Osteocyte (in vitro differentiated cells): ENCODE measurements at regions not wholly inside any gene's neighbourhood (a gene's known extent, or its start where the extent isn't known, plus 50 kb on each side); places are given as distances from the start of the nearest gene placed in this dataset.

ENCODE experiments used
- DNase-seq: peaks from one replicate; pipeline ENCODE4 v3.0.0; 2021; ENCODE audit warnings: mixed read lengths; ENCODE audit not compliant: unreplicated experiment; ENCODE audit errors: extremely low spot score
- H3K27ac Mint-ChIP-seq: one replicate; pipeline ENCODE4 v1.8.0; 2021; ENCODE audit warnings: mild to moderate bottlenecking, mixed read lengths; ENCODE audit not compliant: unreplicated experiment
- H3K27me3 Mint-ChIP-seq: one replicate; pipeline ENCODE4 v1.8.0; 2021; ENCODE audit warnings: mixed read lengths; ENCODE audit not compliant: unreplicated experiment
- H3K36me3 Mint-ChIP-seq: one replicate; pipeline ENCODE4 v1.8.0; 2021; ENCODE audit warnings: mixed read lengths; ENCODE audit not compliant: unreplicated experiment
- H3K4me1 Mint-ChIP-seq: one replicate; pipeline ENCODE4 v1.8.0; 2021; ENCODE audit warnings: mixed read lengths; ENCODE audit not compliant: unreplicated experiment
- H3K4me3 Mint-ChIP-seq: one replicate; pipeline ENCODE4 v1.8.0; 2021; ENCODE audit warnings: mild to moderate bottlenecking, moderate library complexity, mixed read lengths; ENCODE audit not compliant: unreplicated experiment
- H3K9me3 Mint-ChIP-seq: one replicate; pipeline ENCODE4 v1.8.0; 2021; ENCODE audit warnings: mixed read lengths; ENCODE audit not compliant: unreplicated experiment
- CTCF ChIP-seq: fragments of 200-600 bp; sonication (generic); IDR thresholded peaks from 2 replicates; pipeline ENCODE4 v1.5.0; 2021; ENCODE audit warnings: antibody characterized with exemption, mild to moderate bottlenecking, moderate library complexity

DNA sequence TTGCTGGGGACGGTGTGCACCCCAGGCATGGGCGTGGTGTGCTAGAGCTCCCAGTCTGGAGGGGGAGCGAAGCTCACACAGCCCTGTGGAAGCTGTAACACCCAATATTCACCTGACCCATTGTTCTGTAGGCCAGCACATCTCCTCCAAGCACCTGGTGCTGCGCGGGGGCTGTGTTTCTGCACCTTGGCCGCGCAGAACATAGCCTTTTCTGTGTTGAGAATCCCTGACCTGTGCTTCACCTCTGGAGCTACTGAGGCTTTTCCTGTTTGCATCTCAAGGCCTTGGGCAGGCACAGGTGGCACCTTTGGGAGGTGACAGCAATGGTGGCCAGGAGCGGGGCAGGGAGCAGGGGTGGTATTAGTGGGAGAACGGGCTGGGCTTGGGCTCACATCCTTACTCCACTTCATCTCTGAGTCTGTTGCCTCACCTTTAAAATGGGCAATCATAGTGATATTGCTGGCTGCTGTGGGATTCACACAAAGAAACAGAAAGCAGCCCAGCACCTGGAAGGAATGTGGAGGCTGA, 343.9 kb upstream of the AJAP1 start:
- no peak for TF ChIP-seq CTCF
- no peaks in the 10 kb centered on the region for H3K27me3 Mint-ChIP-seq
- no peaks in the 10 kb centered on the region for H3K36me3 Mint-ChIP-seq
- peaks cover 38% of the 10 kb centered on the region for H3K9me3 Mint-ChIP-seq
- H3K27ac Mint-ChIP-seq: no peak overlapping the region
- DNase-seq: no peak
- H3K4me1 Mint-ChIP-seq: no peaks in the 10 kb centered on the region
- no peak overlapping the region for H3K4me3 Mint-ChIP-seq

DNA sequence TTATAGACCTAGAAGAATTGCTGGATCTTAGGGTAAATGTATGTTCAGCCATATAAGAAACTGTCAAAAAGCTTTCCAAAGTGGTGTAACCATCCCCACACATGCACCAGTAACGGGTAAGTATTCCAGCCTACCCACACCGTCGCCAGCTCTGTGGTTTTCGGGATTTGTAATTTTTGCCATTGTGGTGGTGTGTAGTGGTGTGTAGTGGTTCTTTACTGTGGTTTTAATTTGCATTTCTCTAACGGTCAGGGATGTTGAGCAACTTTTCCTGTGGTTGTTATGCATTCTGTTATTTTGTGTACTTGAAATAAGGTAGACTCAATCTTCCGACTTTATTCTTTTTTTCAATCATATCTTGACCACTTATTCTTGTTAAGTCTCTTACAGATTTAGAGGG, 342.4 kb upstream of the AJAP1 start:
- DNase-seq: no peak
- no peaks in the 10 kb centered on the region for H3K27me3 Mint-ChIP-seq
- H3K4me1 Mint-ChIP-seq: no peaks in the 10 kb centered on the region
- H3K36me3 Mint-ChIP-seq: no peaks in the 10 kb centered on the region
- peaks cover 41% of the 10 kb centered on the region for H3K9me3 Mint-ChIP-seq
- no peak overlapping the region for H3K27ac Mint-ChIP-seq
- no peak for TF ChIP-seq CTCF
- H3K4me3 Mint-ChIP-seq: no peak overlapping the region

- no peak overlapping the region for H3K27ac Mint-ChIP-seq
- H3K9me3 Mint-ChIP-seq: peaks cover 44% of the 10 kb centered on the region
- no peak for DNase-seq
- no peak overlapping the region for H3K4me3 Mint-ChIP-seq
- H3K36me3 Mint-ChIP-seq: no peaks in the 10 kb centered on the region
- no peaks in the 10 kb centered on the region for H3K27me3 Mint-ChIP-seq
- H3K4me1 Mint-ChIP-seq: no peaks in the 10 kb centered on the region
- no peak for TF ChIP-seq CTCF
Measured at GRCh38 chr1:4315202-4315601, 339.2 kb upstream of the AJAP1 start.

- TF ChIP-seq CTCF: no peak
- no peaks in the 10 kb centered on the region for H3K4me1 Mint-ChIP-seq
- no peak for DNase-seq
- H3K9me3 Mint-ChIP-seq: peaks cover 49% of the 10 kb centered on the region
- H3K4me3 Mint-ChIP-seq: no peak overlapping the region
- no peaks in the 10 kb centered on the region for H3K36me3 Mint-ChIP-seq
- no peak overlapping the region for H3K27ac Mint-ChIP-seq
- no peaks in the 10 kb centered on the region for H3K27me3 Mint-ChIP-seq
Measured at GRCh38 chr1:4317207-4317606, 337.2 kb upstream of the AJAP1 start.

GRCh38 chr1:4318720-4319119, 335.7 kb upstream of the AJAP1 start:
- H3K9me3 Mint-ChIP-seq: peaks cover 44% of the 10 kb centered on the region
- no peaks in the 10 kb centered on the region for H3K4me1 Mint-ChIP-seq
- H3K27ac Mint-ChIP-seq: no peak overlapping the region
- DNase-seq: no peak
- H3K4me3 Mint-ChIP-seq: no peak overlapping the region
- no peak for TF ChIP-seq CTCF
- H3K27me3 Mint-ChIP-seq: no peaks in the 10 kb centered on the region
- H3K36me3 Mint-ChIP-seq: no peaks in the 10 kb centered on the region
